KOPT-K1 (cell line): ENCODE measurements at regions not wholly inside any gene's neighbourhood (a gene's known extent, or its start where the extent isn't known, plus 50 kb on each side); places are given as distances from the start of the nearest gene placed in this dataset.
"Not testable (repeated sequence)": the region's sequence is repeated elsewhere in the genome, so short reads cannot be mapped to it uniquely, and the experiment has no call there.

Experiments used
- H3K27ac ChIP-seq: fragments of 200-600 bp; sonication (generic); 2 replicates; pipeline ENCODE4 v1.5.1; 2016; ENCODE audit warnings: antibody characterized with exemption, mild to moderate bottlenecking, low read depth, low read length; ENCODE audit not compliant: poor library complexity, severe bottlenecking
- H3K36me3 ChIP-seq: fragments of 200-600 bp; sonication (generic); 2 replicates; pipeline ENCODE4 v1.5.1; 2017; ENCODE audit warnings: antibody characterized with exemption, mild to moderate bottlenecking, low read length, moderate library complexity; ENCODE audit not compliant: insufficient read depth
- H3K9me3 ChIP-seq: fragments of 200-600 bp; sonication (generic); 2 replicates; pipeline ENCODE4 v1.5.1; 2017; ENCODE audit warnings: antibody characterized with exemption, low read length, mild to moderate bottlenecking; ENCODE audit not compliant: insufficient read depth, poor library complexity, severe bottlenecking

GRCh38 chr15:30688684-30689083, 62.8 kb downstream of the ARHGAP11B start:
- H3K36me3 ChIP-seq, H3K27ac ChIP-seq: not testable (repeated sequence)

GRCh38 chr15:30690153-30690552, 64.2 kb downstream of the ARHGAP11B start:
- not testable (repeated sequence) for H3K36me3 ChIP-seq, H3K9me3 ChIP-seq, H3K27ac ChIP-seq

More at GRCh38 chr15:30688684-30689083, 62.8 kb downstream of the ARHGAP11B start:
- H3K9me3 ChIP-seq: not testable (repeated sequence)

- H3K9me3 ChIP-seq, H3K27ac ChIP-seq, H3K36me3 ChIP-seq: not testable (repeated sequence)
Measured at GRCh38 chr15:30695811-30696210, 69.9 kb downstream of the ARHGAP11B start.

GRCh38 chr15:30696439-30697314, 70.7 kb downstream of the ARHGAP11B start:
- not testable (repeated sequence) for H3K27ac ChIP-seq, H3K36me3 ChIP-seq, H3K9me3 ChIP-seq

GRCh38 chr15:30697315-30697685, 71.4 kb downstream of the ARHGAP11B start:
- not testable (repeated sequence) for H3K9me3 ChIP-seq, H3K27ac ChIP-seq, H3K36me3 ChIP-seq

- not testable (repeated sequence) for H3K27ac ChIP-seq, H3K9me3 ChIP-seq
Measured at GRCh38 chr15:30700006-30700597, 74.2 kb downstream of the ARHGAP11B start.

GRCh38 chr15:30707976-30708685, 82.2 kb downstream of the ARHGAP11B start:
- H3K9me3 ChIP-seq, H3K36me3 ChIP-seq: not testable (repeated sequence)

More at GRCh38 chr15:30700006-30700597, 74.2 kb downstream of the ARHGAP11B start:
- not testable (repeated sequence) for H3K36me3 ChIP-seq

GRCh38 chr15:30708809-30709208, 82.9 kb downstream of the ARHGAP11B start:
- not testable (repeated sequence) for H3K9me3 ChIP-seq, H3K27ac ChIP-seq, H3K36me3 ChIP-seq

More at GRCh38 chr15:30707976-30708685, 82.2 kb downstream of the ARHGAP11B start:
- H3K27ac ChIP-seq: not testable (repeated sequence)

GRCh38 chr15:30718038-30718643, 92.2 kb downstream of the ARHGAP11B start:
- H3K36me3 ChIP-seq: peaks cover 39% of the 10 kb centered on the region
- H3K27ac ChIP-seq: not testable (repeated sequence)

GRCh38 chr15:30719363-30719762, 93.4 kb downstream of the ARHGAP11B start:
- Histone ChIP-seq H3K27ac (peak overlapping the region; percentile 42), H3K36me3 (peaks cover 49% of the 10 kb centered on the region)
- not testable (repeated sequence) for H3K9me3 ChIP-seq

More at GRCh38 chr15:30718038-30718643, 92.2 kb downstream of the ARHGAP11B start:
- not testable (repeated sequence) for H3K9me3 ChIP-seq

GRCh38 chr15:30720825-30721224, 94.9 kb downstream of the ARHGAP11B start:
- not testable (repeated sequence) for H3K9me3 ChIP-seq, H3K27ac ChIP-seq
- peaks cover 54% of the 10 kb centered on the region for H3K36me3 ChIP-seq

- H3K27ac ChIP-seq, H3K9me3 ChIP-seq: not testable (repeated sequence)
- peaks cover 61% of the 10 kb centered on the region for H3K36me3 ChIP-seq
Measured at GRCh38 chr15:30721529-30721928, 95.6 kb downstream of the ARHGAP11B start.

- not testable (repeated sequence) for H3K27ac ChIP-seq, H3K9me3 ChIP-seq
- H3K36me3 ChIP-seq: peaks cover 60% of the 10 kb centered on the region
Measured at GRCh38 chr15:30723540-30724175, 97.7 kb downstream of the ARHGAP11B start.

GRCh38 chr15:30729880-30730590, 104.1 kb downstream of the ARHGAP11B start:
- peaks cover 73% of the 10 kb centered on the region for H3K36me3 ChIP-seq

More at GRCh38 chr15:30729880-30730590, 104.1 kb downstream of the ARHGAP11B start:
- not testable (repeated sequence) for H3K27ac ChIP-seq, H3K9me3 ChIP-seq
